Tibial nerve (tissue), 4 donors: ENCODE measurements at regions not wholly inside any gene's neighbourhood (a gene's known extent, or its start where the extent isn't known, plus 50 kb on each side); places are given as distances from the start of the nearest gene placed in this dataset.
"Not testable (repeated sequence)": the region's sequence is repeated elsewhere in the genome, so short reads cannot be mapped to it uniquely, and the experiment has no call there.

Experiments used
- DNase-seq, 2 donors: peaks; one replicate each; pipeline ENCODE4 v3.0.0-alpha.2; 2019; ENCODE audit warnings: low spot score in 2 of 2
- H3K27ac ChIP-seq, 4 donors: fragments of 200-600 bp; sonication (generic) in 3 of 4; one replicate each; pipeline ENCODE4 v1.5.1; 2017 to 2019; ENCODE audit warnings: mild to moderate bottlenecking in 1 of 4
- H3K27me3 ChIP-seq, 2 donors: fragments of 200-600 bp; sonication (generic) in 1 of 2; one replicate each; pipeline versions ENCODE4 v1.5.1 to v1.6.0; 2017 to 2019
- H3K36me3 ChIP-seq, 3 donors: fragments of 200-600 bp; sonication (generic); one replicate each; pipeline ENCODE4 v1.5.1; 2018 to 2019
- H3K4me1 ChIP-seq, 4 donors: fragments of 200-600 bp; sonication (generic) in 3 of 4; one replicate each; pipeline ENCODE4 v1.5.1; 2017 to 2019
- H3K4me3 ChIP-seq, 4 donors: fragments of 200-600 bp; sonication (generic) in 3 of 4; one replicate each; pipeline ENCODE4 v1.5.1; 2017 to 2019; ENCODE audit warnings: mild to moderate bottlenecking in 1 of 4, moderate library complexity in 1 of 4
- H3K9me3 ChIP-seq, 4 donors: fragments of 200-600 bp; sonication (generic) in 3 of 4; one replicate each; pipeline ENCODE4 v1.5.1; 2017 to 2019
- CTCF ChIP-seq, 5 experiments: fragments of 200-600 bp in 3 of 5; fragments of 450-650 bp in 2 of 5; sonication (generic) in 3 of 5; IDR thresholded peaks; one replicate each; pipeline ENCODE4 v1.5.1; 2016 to 2019; ENCODE audit warnings: antibody characterized with exemption in 5 of 5, mild to moderate bottlenecking in 3 of 5, moderate library complexity in 2 of 5
- EP300 ChIP-seq, 2 donors: sonication (generic); formaldehyde crosslinking; IDR thresholded peaks; one replicate each; pipeline ENCODE4 v1.6.1; 2017; ENCODE audit warnings: antibody characterized with exemption in 2 of 2, mild to moderate bottlenecking in 1 of 2
- POLR2A ChIP-seq, 2 donors: fragments of 450-650 bp; IDR thresholded peaks; one replicate each; pipeline ENCODE4 v1.6.1; 2017; ENCODE audit warnings: antibody characterized with exemption in 2 of 2, mild to moderate bottlenecking in 2 of 2, moderate library complexity in 2 of 2
- WGBS, 2 donors: methylation state at CpG; one replicate each; pipeline ENCODE4 v1.1.5; 2018; 5-methylcytosine and 5-hydroxymethylcytosine counted together

- no peak for TF ChIP-seq EP300 (IDR thresholded peaks at IDR 0.05)
- no peak for TF ChIP-seq POLR2A (IDR thresholded peaks at IDR 0.05)
- TF ChIP-seq CTCF (IDR thresholded peaks at IDR 0.05): no peak
- Histone ChIP-seq H3K4me3 (no peak overlapping the region), H3K27me3 (no peaks in the 10 kb centered on the region), H3K9me3 (peaks cover 0 to 4% (median 0%) of the 10 kb centered on the region in 4 donors), H3K36me3 (no peaks in the 10 kb centered on the region), H3K27ac (no peak overlapping the region), H3K4me1 (no peaks in the 10 kb centered on the region)
- 65 to 71% methylated on average over 4 of the region's 4 CpGs for WGBS, 2 donors
- no peak for DNase-seq
Measured at GRCh38 chr14:38616959-38617358, 361.1 kb upstream of the CLEC14A start.

GRCh38 chr14:38611928-38612327, 356.0 kb upstream of the CLEC14A start:
- Histone ChIP-seq H3K27ac (no peak overlapping the region), H3K27me3 (no peaks in the 10 kb centered on the region), H3K4me1 (no peaks in the 10 kb centered on the region), H3K36me3 (no peaks in the 10 kb centered on the region), H3K4me3 (no peak overlapping the region), H3K9me3 (peaks cover 0 to 8% (median 0%) of the 10 kb centered on the region in 4 donors)
- TF ChIP-seq POLR2A (IDR thresholded peaks at IDR 0.05): no peak
- no peak for TF ChIP-seq EP300 (IDR thresholded peaks at IDR 0.05)
- TF ChIP-seq CTCF (IDR thresholded peaks at IDR 0.05): no peak
- no peak for DNase-seq
- WGBS, 2 donors: 66 to 85% methylated on average over 2 of the region's 2 CpGs

- Histone ChIP-seq H3K27ac (no peak overlapping the region), H3K4me3 (no peak overlapping the region), H3K36me3 (no peaks in the 10 kb centered on the region), H3K4me1 (no peaks in the 10 kb centered on the region), H3K9me3 (peaks cover 0 to 8% (median 0%) of the 10 kb centered on the region in 4 donors), H3K27me3 (no peaks in the 10 kb centered on the region)
- WGBS, 2 donors: 100% methylated on average over 1 of the region's 1 CpG
- DNase-seq: no peak
- TF ChIP-seq POLR2A (IDR thresholded peaks at IDR 0.05): no peak
- no peak for TF ChIP-seq EP300 (IDR thresholded peaks at IDR 0.05)
Measured at GRCh38 chr14:38608244-38608643, 352.4 kb upstream of the CLEC14A start.

- Histone ChIP-seq H3K36me3 (no peaks in the 10 kb centered on the region), H3K27ac (no peak overlapping the region), H3K9me3 (peaks cover 0 to 8% (median 0%) of the 10 kb centered on the region in 4 donors), H3K4me3 (no peak overlapping the region), H3K4me1 (no peaks in the 10 kb centered on the region), H3K27me3 (no peaks in the 10 kb centered on the region)
- DNase-seq: no peak
- TF ChIP-seq EP300 (IDR thresholded peaks at IDR 0.05) (no peak), POLR2A (IDR thresholded peaks at IDR 0.05) (no peak), CTCF (IDR thresholded peaks at IDR 0.05) (no peak)
- 83 to 87% methylated on average over 3 of the region's 3 CpGs for WGBS, 2 donors
Measured at GRCh38 chr14:38605193-38606114, 349.6 kb upstream of the CLEC14A start.

- H3K27me3 ChIP-seq, H3K36me3 ChIP-seq, H3K27ac ChIP-seq, H3K9me3 ChIP-seq, H3K4me3 ChIP-seq, H3K4me1 ChIP-seq, DNase-seq: not testable (repeated sequence)
- WGBS, 2 donors: 71 to 86% methylated on average over 2 of the region's 2 CpGs
Measured at GRCh38 chr14:38600572-38600971, 344.7 kb upstream of the CLEC14A start.

GRCh38 chr14:38593476-38593875, 337.6 kb upstream of the CLEC14A start:
- Histone ChIP-seq H3K4me1 (no peaks in the 10 kb centered on the region), H3K36me3 (no peaks in the 10 kb centered on the region), H3K9me3 (no peaks in the 10 kb centered on the region), H3K4me3 (no peak overlapping the region), H3K27me3 (no peaks in the 10 kb centered on the region), H3K27ac (no peak overlapping the region)
- DNase-seq: no peak
- TF ChIP-seq POLR2A (IDR thresholded peaks at IDR 0.05) (no peak), EP300 (IDR thresholded peaks at IDR 0.05) (no peak), CTCF (IDR thresholded peaks at IDR 0.05) (no peak)
- 64 to 86% methylated on average over 4 of the region's 4 CpGs for WGBS, 2 donors
